Calu3 (cell line): ENCODE measurements at regions not wholly inside any gene's neighbourhood (a gene's known extent, or its start where the extent isn't known, plus 50 kb on each side); places are given as distances from the start of the nearest gene placed in this dataset.

Source experiments
- BruUV-seq: library from RNA; stranded (reverse); fragments of 400-500 nt; replicated peaks from 2 replicates; lab custom pipeline; 2021; lab: Mats Ljungman, UMichigan
- CTCF ChIA-PET: fragments of 300-600 bp; sonication (Branson Sonifier 250); formaldehyde crosslinking; loops from one replicate; lab custom pipeline; 2022; ENCODE audit warnings: antibody characterized with exemption; lab: Charles Lee
- DNase-seq: peaks from one replicate; pipeline ENCODE4 v3.0.0; 2022
- H3K27ac Mint-ChIP-seq: one replicate; pipeline ENCODE4 v1.8.0; 2022; ENCODE audit warnings: mixed read lengths; ENCODE audit not compliant: unreplicated experiment
- H3K27me3 Mint-ChIP-seq: one replicate; pipeline ENCODE4 v1.8.0; 2022; ENCODE audit warnings: mixed read lengths; ENCODE audit not compliant: unreplicated experiment
- H3K36me3 Mint-ChIP-seq: one replicate; pipeline ENCODE4 v1.8.0; 2022; ENCODE audit warnings: mild to moderate bottlenecking, moderate library complexity, mixed read lengths; ENCODE audit not compliant: insufficient read depth, unreplicated experiment
- H3K4me1 Mint-ChIP-seq: one replicate; pipeline ENCODE4 v1.8.0; 2022; ENCODE audit warnings: mild to moderate bottlenecking, low read depth, mixed read lengths; ENCODE audit not compliant: unreplicated experiment
- H3K4me3 Mint-ChIP-seq: one replicate; pipeline ENCODE4 v1.8.0; 2022; ENCODE audit warnings: mild to moderate bottlenecking, low read depth, moderate library complexity, mixed read lengths; ENCODE audit not compliant: unreplicated experiment
- H3K9me3 Mint-ChIP-seq: one replicate; pipeline ENCODE4 v1.8.0; 2022; ENCODE audit warnings: low read depth, mixed read lengths; ENCODE audit not compliant: unreplicated experiment
- intact Hi-C: fragments of 100-400 bp; cut with micrococcal nuclease; formaldehyde crosslinking; loops from one replicate; pipeline ENCODE4 v1.10.0; 2022; ENCODE audit not compliant: unreplicated experiment
- TF ChIP-seq, protein P1 (sequence below): fragments of 200-600 bp; IDR thresholded peaks from one replicate; pipeline ENCODE4 v1.8.0; 2022; ENCODE audit warnings: antibody characterized with exemption; ENCODE audit not compliant: unreplicated experiment

GRCh38 chr4:148574502-148574901 lies 132.3 kb upstream of the NR3C2 start:
- Mint-ChIP-seq H3K36me3 (no peaks in the 10 kb centered on the region), H3K27me3 (no peaks in the 10 kb centered on the region), H3K4me1 (no peaks in the 10 kb centered on the region), H3K9me3 (no peaks in the 10 kb centered on the region), H3K27ac (no peak overlapping the region), H3K4me3 (no peak overlapping the region)
- intact Hi-C loops = no loop called here
- no peak for DNase-seq
- no TSS peak for BruUV-seq
- CTCF ChIA-PET = no interaction called here
- TF ChIP-seq, protein P1, sequence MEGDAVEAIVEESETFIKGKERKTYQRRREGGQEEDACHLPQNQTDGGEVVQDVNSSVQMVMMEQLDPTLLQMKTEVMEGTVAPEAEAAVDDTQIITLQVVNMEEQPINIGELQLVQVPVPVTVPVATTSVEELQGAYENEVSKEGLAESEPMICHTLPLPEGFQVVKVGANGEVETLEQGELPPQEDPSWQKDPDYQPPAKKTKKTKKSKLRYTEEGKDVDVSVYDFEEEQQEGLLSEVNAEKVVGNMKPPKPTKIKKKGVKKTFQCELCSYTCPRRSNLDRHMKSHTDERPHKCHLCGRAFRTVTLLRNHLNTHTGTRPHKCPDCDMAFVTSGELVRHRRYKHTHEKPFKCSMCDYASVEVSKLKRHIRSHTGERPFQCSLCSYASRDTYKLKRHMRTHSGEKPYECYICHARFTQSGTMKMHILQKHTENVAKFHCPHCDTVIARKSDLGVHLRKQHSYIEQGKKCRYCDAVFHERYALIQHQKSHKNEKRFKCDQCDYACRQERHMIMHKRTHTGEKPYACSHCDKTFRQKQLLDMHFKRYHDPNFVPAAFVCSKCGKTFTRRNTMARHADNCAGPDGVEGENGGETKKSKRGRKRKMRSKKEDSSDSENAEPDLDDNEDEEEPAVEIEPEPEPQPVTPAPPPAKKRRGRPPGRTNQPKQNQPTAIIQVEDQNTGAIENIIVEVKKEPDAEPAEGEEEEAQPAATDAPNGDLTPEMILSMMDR = no peak

DNA sequence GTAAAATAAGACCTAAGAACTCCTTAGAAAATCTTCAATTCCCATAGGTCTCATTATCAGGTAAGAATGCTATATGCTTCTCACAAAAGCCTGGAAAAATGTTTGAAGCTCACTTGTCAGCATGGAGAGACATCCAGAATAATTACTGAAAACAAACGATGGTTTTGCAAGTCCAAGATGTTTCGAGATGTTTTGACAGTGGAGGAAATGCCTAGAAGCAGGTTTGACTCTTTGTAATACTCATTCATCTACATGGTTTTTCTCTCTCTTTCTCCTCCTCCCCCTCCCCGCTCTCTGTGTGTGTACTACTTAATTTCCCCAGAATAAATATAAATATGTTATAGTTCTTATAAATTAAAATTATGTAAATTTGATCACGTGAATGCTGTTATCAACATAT lies 131.9 kb upstream of the NR3C2 start:
- Mint-ChIP-seq H3K4me1 (no peaks in the 10 kb centered on the region), H3K9me3 (no peaks in the 10 kb centered on the region), H3K36me3 (no peaks in the 10 kb centered on the region), H3K27ac (no peak overlapping the region), H3K27me3 (no peaks in the 10 kb centered on the region), H3K4me3 (no peak overlapping the region)
- BruUV-seq = no TSS peak
- DNase-seq = no peak
- CTCF ChIA-PET = no interaction called here
- TF ChIP-seq, protein P1 = no peak
- intact Hi-C loops = no loop called here

GRCh38 chr4:148573296-148573695 lies 131.1 kb upstream of the NR3C2 start:
- TF ChIP-seq, protein P1 = no peak
- intact Hi-C loops = no loop called here
- Mint-ChIP-seq H3K27me3 (no peaks in the 10 kb centered on the region), H3K27ac (no peak overlapping the region), H3K36me3 (no peaks in the 10 kb centered on the region), H3K4me3 (no peak overlapping the region), H3K9me3 (no peaks in the 10 kb centered on the region), H3K4me1 (no peaks in the 10 kb centered on the region)
- DNase-seq = no peak
- BruUV-seq = no TSS peak
- CTCF ChIA-PET = no interaction called here

DNA sequence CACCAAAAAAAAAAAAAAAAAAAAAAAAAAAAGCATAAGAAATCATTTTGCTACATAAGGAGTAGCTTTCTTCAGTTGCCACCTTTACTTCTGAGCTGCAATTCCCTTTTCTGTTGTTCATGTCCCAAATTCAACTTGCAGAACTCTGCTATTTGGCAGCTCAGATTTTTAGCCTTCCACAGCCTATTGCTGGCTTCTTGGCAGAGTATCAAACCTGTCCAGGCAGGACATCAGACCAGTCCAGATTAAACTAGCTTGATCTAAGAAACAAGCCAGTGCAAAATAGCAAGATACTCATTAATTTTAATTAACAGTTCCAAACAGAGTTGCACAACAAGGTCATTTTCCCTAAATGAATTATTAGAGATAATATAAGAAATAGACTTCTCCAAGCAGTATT lies 123.6 kb upstream of the NR3C2 start:
- BruUV-seq = no TSS peak
- Mint-ChIP-seq H3K27me3 (no peaks in the 10 kb centered on the region), H3K36me3 (no peaks in the 10 kb centered on the region), H3K27ac (no peak overlapping the region), H3K4me1 (no peaks in the 10 kb centered on the region), H3K9me3 (no peaks in the 10 kb centered on the region), H3K4me3 (no peak overlapping the region)
- intact Hi-C loops = no loop called here
- no peak for DNase-seq
- CTCF ChIA-PET = no interaction called here
- TF ChIP-seq, protein P1 = no peak
